HFFc6 (cell line): ENCODE measurements at regions not wholly inside any gene's neighbourhood (a gene's known extent, or its start where the extent isn't known, plus 50 kb on each side); places are given as distances from the start of the nearest gene placed in this dataset.

Source experiments
- DNase-seq: peaks from one replicate; pipeline ENCODE4 v3.0.0-alpha.2; 2018
- H3K27ac Mint-ChIP-seq: 2 replicates; pipeline ENCODE4 v1.8.0; 2020; ENCODE audit warnings: mild to moderate bottlenecking, mixed read lengths
- H3K27me3 Mint-ChIP-seq: 2 replicates; pipeline ENCODE4 v1.8.0; 2021; ENCODE audit warnings: mild to moderate bottlenecking, moderate library complexity, mixed read lengths; ENCODE audit not compliant: insufficient read depth
- H3K36me3 Mint-ChIP-seq: 2 replicates; pipeline ENCODE4 v1.8.0; 2021; ENCODE audit warnings: low read depth, mixed read lengths
- H3K4me1 Mint-ChIP-seq: 2 replicates; pipeline ENCODE4 v1.8.0; 2020; ENCODE audit warnings: low read depth, mixed read lengths
- H3K4me3 Mint-ChIP-seq: 2 replicates; pipeline ENCODE4 v1.8.0; 2020; ENCODE audit warnings: mild to moderate bottlenecking, moderate library complexity, mixed read lengths
- H3K9me3 Mint-ChIP-seq: 2 replicates; pipeline ENCODE4 v1.8.0; 2020; ENCODE audit warnings: mild to moderate bottlenecking, mixed read lengths
- TF ChIP-seq, protein P1 (sequence below): fragments of 200-600 bp; sonication (generic); IDR thresholded peaks from 2 replicates; pipeline ENCODE4 v1.5.0; 2021; ENCODE audit warnings: antibody characterized with exemption, mild to moderate bottlenecking

DNA sequence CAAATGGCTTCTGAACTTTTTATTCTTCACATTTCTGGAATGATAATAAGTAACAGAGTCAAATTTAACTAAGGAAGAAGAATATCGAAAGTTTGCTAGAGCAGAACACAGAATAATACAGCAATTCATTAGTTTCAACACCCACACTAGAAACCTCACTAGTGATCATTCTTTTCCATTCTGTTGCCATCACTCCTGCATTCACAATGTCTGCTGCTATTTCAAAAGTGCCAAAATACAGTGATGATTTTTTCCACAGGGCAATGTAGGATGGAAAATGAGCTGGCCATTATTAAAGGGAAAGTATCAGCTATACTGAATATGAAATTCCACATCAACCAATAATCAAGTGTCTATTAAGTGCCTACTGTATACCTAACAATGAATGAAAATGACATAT, 186.7 kb downstream of the USP46 start:
- no peak for DNase-seq
- Mint-ChIP-seq H3K4me3 (no peak overlapping the region), H3K36me3 (no peaks in the 10 kb centered on the region), H3K4me1 (no peaks in the 10 kb centered on the region), H3K27ac (no peak overlapping the region), H3K9me3 (no peaks in the 10 kb centered on the region), H3K27me3 (peaks cover 10% of the 10 kb centered on the region)
- TF ChIP-seq, protein P1, sequence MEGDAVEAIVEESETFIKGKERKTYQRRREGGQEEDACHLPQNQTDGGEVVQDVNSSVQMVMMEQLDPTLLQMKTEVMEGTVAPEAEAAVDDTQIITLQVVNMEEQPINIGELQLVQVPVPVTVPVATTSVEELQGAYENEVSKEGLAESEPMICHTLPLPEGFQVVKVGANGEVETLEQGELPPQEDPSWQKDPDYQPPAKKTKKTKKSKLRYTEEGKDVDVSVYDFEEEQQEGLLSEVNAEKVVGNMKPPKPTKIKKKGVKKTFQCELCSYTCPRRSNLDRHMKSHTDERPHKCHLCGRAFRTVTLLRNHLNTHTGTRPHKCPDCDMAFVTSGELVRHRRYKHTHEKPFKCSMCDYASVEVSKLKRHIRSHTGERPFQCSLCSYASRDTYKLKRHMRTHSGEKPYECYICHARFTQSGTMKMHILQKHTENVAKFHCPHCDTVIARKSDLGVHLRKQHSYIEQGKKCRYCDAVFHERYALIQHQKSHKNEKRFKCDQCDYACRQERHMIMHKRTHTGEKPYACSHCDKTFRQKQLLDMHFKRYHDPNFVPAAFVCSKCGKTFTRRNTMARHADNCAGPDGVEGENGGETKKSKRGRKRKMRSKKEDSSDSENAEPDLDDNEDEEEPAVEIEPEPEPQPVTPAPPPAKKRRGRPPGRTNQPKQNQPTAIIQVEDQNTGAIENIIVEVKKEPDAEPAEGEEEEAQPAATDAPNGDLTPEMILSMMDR = no peak

DNA sequence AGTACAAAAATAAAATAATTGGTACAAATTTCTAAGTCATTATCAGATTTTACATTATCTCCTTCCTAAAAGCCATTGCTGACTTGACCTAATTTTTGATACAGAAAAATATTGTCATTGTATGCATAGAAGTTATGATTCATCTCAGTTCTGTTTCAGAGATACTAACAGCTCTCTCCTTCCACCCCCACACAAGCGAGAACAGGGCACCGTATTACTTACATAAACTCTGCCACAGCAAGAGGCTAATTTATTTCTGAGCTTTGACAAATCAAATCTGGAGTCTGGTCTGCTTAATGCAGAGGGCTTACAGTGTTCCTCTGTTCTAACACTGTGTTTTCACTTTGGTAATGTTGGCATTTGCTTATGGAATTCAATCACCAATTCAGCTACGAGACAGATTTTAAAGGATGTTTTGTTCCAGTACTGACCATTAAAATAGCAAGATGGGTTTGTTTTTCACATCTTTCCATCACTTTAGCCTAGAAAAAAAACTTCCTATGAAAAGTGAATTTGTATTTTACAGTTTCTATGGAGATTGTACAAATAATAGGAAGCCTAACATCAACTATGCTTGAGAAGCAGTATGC, 181.8 kb downstream of the USP46 start:
- TF ChIP-seq, protein P1 = no peak
- Mint-ChIP-seq H3K4me1 (no peaks in the 10 kb centered on the region), H3K27me3 (peaks cover 7% of the 10 kb centered on the region)

DNA sequence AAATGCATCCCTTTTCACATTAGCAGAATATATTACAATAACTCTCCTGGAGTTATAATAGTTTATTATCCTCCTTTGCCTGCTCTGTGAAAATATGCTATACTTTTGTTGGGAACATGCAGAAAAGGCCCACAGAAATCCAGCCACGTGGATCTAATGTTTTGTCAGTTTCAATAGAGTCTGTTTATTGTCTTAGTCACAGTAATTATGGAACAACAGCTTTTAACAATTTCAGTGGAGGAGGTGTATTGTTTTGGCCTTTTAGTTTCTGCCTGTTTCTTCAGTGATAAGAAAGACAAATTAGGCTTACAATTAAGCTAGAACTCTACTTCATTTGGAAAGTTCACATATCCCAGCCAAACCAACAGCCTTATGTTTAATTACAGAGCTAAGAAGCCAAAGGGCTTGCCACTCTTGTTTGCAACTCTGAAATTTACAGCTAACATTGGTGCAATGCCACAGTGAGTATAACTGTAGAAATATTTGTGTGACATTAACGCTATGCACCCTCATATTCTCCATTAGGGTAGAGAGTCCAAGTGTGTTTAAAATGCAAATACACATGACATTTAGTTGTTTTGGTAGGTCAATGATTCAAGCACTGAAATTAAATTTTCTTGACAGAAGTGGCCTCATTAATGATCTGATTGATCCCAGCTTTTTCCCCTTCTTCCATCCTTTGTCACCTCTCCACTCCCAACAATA, 175.8 kb downstream of the USP46 start:
- no peaks in the 10 kb centered on the region; the same call in none of the 2 replicates for H3K27me3 Mint-ChIP-seq
- TF ChIP-seq, protein P1 = no peak
- no peaks in the 10 kb centered on the region for H3K4me1 Mint-ChIP-seq
- H3K4me3 Mint-ChIP-seq = no peak overlapping the region
- H3K9me3 Mint-ChIP-seq = no peaks in the 10 kb centered on the region
- no peak overlapping the region for H3K27ac Mint-ChIP-seq
- DNase-seq = no peak
- no peaks in the 10 kb centered on the region for H3K36me3 Mint-ChIP-seq

More for the DNA sequence above, 181.8 kb downstream of the USP46 start:
- Mint-ChIP-seq H3K9me3 (no peaks in the 10 kb centered on the region), H3K27ac (no peak overlapping the region), H3K4me3 (no peak overlapping the region), H3K36me3 (no peaks in the 10 kb centered on the region)
- DNase-seq = no peak

DNA sequence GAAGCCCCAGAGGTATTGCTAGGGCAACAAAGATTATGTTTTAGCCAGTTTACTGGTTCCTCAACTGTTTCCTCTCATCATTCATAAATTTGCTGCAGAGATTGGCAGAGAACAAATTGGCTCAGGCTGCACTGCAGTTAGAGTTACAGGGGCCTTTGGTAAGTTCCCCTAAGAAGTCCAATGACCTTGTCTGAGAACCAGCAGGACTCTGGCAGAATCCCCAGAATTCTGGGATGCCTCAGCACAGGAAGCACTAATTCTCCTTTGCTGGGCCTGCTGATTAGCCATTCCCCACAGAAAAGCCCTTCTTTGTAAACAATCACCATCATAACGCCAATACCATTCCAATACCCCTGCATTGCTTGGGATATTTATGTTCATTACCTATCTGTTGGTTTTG, 151.3 kb downstream of the USP46 start:
- no peak overlapping the region for H3K4me3 Mint-ChIP-seq
- no peaks in the 10 kb centered on the region for H3K4me1 Mint-ChIP-seq
- TF ChIP-seq, protein P1 = no peak
- H3K27me3 Mint-ChIP-seq = peaks cover 7% of the 10 kb centered on the region
- H3K9me3 Mint-ChIP-seq = no peaks in the 10 kb centered on the region
- H3K27ac Mint-ChIP-seq = no peak overlapping the region
- no peaks in the 10 kb centered on the region for H3K36me3 Mint-ChIP-seq
- no peak for DNase-seq

DNA sequence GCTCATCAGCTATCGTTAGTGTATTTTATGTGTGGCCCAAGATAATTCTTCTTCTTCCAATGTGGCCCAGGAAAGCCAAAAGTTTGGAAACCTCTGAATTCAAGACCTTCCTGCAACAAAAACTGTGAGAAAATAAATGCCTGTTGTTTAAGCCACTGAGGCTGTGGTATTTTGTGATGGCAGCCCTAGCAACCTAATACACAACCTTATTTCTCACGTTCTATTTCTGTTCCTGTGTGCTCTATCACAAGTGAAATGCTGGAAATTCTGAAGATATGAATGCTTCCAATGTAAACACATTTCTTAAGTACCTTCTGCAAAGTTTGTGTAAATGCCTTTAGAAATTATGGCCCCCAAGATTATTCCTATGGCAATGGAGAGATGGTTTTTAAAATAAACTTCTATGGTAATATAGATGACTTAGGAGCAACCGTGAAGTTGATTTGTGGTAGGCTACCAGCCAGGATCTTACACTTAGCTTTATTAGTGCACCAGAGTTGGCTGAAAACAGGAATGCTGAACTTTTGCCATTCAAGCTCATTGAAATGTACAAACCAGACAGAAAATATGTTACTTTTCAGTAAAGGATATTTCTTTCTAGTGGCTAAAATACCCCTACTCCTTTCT, 148.0 kb downstream of the USP46 start:
- Mint-ChIP-seq H3K9me3 (no peaks in the 10 kb centered on the region), H3K27ac (no peak overlapping the region), H3K4me1 (no peaks in the 10 kb centered on the region), H3K36me3 (no peaks in the 10 kb centered on the region), H3K27me3 (peaks cover 7% of the 10 kb centered on the region), H3K4me3 (no peak overlapping the region)
- TF ChIP-seq, protein P1 = no peak
- DNase-seq = no peak
